Stimulated activated CD4-positive, alpha-beta T cell treated with anti-CD3 and anti-CD28 coated beads, Interleukin-1b, Interleukin-23, amount 100 ng/mL, for 4 hours (primary cell): ENCODE measurements at regions not wholly inside any gene's neighbourhood (a gene's known extent, or its start where the extent isn't known, plus 50 kb on each side); places are given as distances from the start of the nearest gene placed in this dataset.

Source experiments
- DNase-seq, 2 donors: peaks; one replicate each; pipeline ENCODE4 v3.0.0-alpha.2; 2020; ENCODE audit warnings: low read depth in 2 of 2

- peak; percentile 38 to 75 for DNase-seq
Observed at GRCh38 chr21:45592208-45592619, 50.0 kb upstream of the SLC19A1 start.

GRCh38 chr21:45592626-45593134 lies 50.4 kb upstream of the SLC19A1 start:
- DNase-seq: no peak

- no peak for DNase-seq
Observed at GRCh38 chr21:45593162-45594022, 50.1 kb upstream of the PCBP3 start.
